ENCODE measurements at regions not wholly inside any gene's neighbourhood (a gene's known extent, or its start where the extent isn't known, plus 50 kb on each side); places are given as distances from the start of the nearest gene placed in this dataset.
"Not testable (repeated sequence)": the region's sequence is repeated elsewhere in the genome, so short reads cannot be mapped to it uniquely, and the experiment has no call there.

- no peak overlapping the region for H3K4me3 ChIP-seq (ENCODE audit: low read depth, low read length)
- TF ChIP-seq CTCF (IDR thresholded peaks at IDR 0.05; ENCODE audit: low read depth, low read length), result no peak
- H3K27ac ChIP-seq, result no peak overlapping the region
- DNase-seq, result no peak
- H3K36me3 ChIP-seq, result no peaks in the 10 kb centered on the region
- no peaks in the 10 kb centered on the region for H3K27me3 ChIP-seq (ENCODE audit: insufficient read depth, low read depth, severe bottlenecking)
- H3K9me3 ChIP-seq (ENCODE audit: severe bottlenecking), result no peaks in the 10 kb centered on the region
Observed at GRCh38 chr2:180692322-180692721, 288.1 kb upstream of the UBE2E3 start.

- not testable (repeated sequence) for H3K27ac ChIP-seq; H3K9me3 ChIP-seq (ENCODE audit: severe bottlenecking); DNase-seq; H3K36me3 ChIP-seq; H3K27me3 ChIP-seq (ENCODE audit: insufficient read depth, low read depth, severe bottlenecking); H3K4me3 ChIP-seq (ENCODE audit: low read depth, low read length)
Observed at GRCh38 chr2:180691855-180692223, 288.6 kb upstream of the UBE2E3 start.

DNA sequence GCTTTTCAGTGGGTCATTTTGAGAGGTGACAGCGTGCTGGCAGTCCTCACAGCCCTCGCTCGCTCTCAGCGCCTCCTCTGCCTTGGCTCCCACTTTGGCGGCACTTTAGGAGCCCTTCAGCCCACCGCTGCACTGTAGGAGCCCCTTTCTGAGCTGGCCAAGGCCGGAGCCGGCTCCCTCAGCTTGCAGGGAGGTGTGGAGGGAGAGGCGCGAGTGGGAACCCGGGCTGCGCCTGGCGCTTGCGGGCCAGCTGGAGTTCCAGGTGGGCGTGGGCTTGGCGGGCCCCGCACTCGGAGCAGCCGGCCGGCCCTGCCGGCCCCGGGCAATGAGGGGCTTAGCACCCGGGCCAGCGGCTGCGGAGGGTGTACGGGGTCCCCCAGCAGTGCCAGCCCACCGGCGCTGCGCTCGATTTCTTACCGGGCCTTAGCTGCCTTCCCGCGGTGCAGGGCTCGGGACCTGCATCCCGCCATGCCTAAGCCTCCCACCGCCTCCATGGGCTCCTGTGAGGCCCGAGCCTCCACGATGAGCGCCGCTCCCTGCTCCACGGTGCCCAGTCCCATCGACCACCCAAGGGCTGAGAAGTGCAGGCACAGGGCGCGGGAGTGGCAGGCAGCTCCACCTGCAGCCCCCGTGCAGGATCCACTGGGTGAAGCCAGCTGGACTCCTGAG is 289.1 kb upstream of the UBE2E3 start:
- not testable (repeated sequence) for H3K27ac ChIP-seq; H3K4me3 ChIP-seq (ENCODE audit: low read depth, low read length); H3K9me3 ChIP-seq (ENCODE audit: severe bottlenecking); DNase-seq; H3K36me3 ChIP-seq; H3K27me3 ChIP-seq (ENCODE audit: insufficient read depth, low read depth, severe bottlenecking)

GRCh38 chr2:180690611-180691010 is 289.8 kb upstream of the UBE2E3 start:
- DNase-seq, result no peak
- no peak overlapping the region for H3K4me3 ChIP-seq (ENCODE audit: low read depth, low read length)
- no peaks in the 10 kb centered on the region for H3K27me3 ChIP-seq (ENCODE audit: insufficient read depth, low read depth, severe bottlenecking)
- no peaks in the 10 kb centered on the region for H3K9me3 ChIP-seq (ENCODE audit: severe bottlenecking)
- no peak for TF ChIP-seq CTCF (IDR thresholded peaks at IDR 0.05; ENCODE audit: low read depth, low read length)
- H3K36me3 ChIP-seq, result no peaks in the 10 kb centered on the region
- H3K27ac ChIP-seq, result no peak overlapping the region

DNA sequence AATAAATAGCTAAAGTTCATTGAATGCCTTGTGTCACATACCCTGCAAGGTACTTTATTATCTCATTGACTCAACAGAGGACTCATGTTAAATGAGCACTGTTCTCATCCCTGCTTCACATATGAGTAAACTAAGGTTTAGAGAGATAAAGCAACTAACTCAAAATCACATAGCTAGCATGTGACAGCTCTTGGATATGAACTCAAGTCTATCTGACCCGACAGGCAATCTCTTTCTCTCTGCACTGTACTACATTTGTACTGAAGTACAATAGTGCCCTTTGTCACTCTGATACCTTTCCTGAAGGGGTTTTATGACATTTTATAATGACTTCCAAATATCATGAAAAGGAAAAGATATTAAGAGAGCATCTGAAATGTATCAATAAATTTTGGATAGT is 297.5 kb upstream of the UBE2E3 start:
- Histone ChIP-seq H3K9me3 (ENCODE audit: severe bottlenecking) (no peaks in the 10 kb centered on the region), H3K36me3 (no peaks in the 10 kb centered on the region)
- TF ChIP-seq CTCF (IDR thresholded peaks at IDR 0.05; ENCODE audit: low read depth, low read length), result no peak

DNA sequence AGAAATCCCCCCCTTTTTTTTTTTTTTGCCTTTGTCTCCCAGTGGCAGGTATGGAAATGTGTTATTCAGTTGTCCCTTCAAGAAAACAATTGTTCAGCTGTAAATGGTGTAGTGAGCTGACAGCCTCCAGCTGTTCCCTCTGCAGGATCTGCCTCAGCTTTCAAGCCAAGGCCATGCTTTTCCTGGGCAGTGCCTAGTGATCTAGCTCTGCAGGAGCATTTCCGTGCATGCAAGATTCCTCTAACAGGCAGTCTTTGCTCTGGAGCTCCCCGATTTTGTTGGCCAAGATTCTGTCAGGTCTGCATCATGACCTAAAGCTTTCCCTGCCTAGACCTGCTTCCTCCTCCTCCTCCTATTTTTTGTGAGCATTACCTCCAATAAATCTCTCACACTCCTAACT is 300.7 kb upstream of the UBE2E3 start:
- Histone ChIP-seq H3K36me3 (no peaks in the 10 kb centered on the region), H3K27me3 (ENCODE audit: insufficient read depth, low read depth, severe bottlenecking) (no peaks in the 10 kb centered on the region), H3K9me3 (ENCODE audit: severe bottlenecking) (no peaks in the 10 kb centered on the region), H3K27ac (no peak overlapping the region), H3K4me3 (ENCODE audit: low read depth, low read length) (no peak overlapping the region)
- no peak for TF ChIP-seq CTCF (IDR thresholded peaks at IDR 0.05; ENCODE audit: low read depth, low read length)
- DNase-seq, result no peak

More for the DNA sequence above, 297.5 kb upstream of the UBE2E3 start:
- no peak overlapping the region for H3K27ac ChIP-seq
- H3K4me3 ChIP-seq (ENCODE audit: low read depth, low read length), result no peak overlapping the region
- H3K27me3 ChIP-seq (ENCODE audit: insufficient read depth, low read depth, severe bottlenecking), result no peaks in the 10 kb centered on the region
- DNase-seq, result no peak

DNA sequence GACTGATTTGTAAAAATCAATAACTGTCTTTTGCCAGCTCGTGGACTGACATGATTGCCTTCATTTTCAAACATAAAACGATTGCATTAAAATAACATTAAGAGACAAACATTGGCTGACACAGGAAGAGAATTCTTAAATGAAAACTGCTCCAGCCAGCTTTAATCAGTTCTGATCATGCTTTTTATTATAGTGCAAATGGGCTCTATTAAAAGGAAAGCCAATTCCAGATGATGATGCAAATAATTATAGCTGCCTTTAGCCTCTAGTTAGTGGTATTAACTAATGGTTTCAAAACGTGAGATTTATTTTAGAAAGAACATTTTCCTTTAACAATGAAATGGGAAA is 301.8 kb upstream of the UBE2E3 start:
- H3K27me3 ChIP-seq (ENCODE audit: insufficient read depth, low read depth, severe bottlenecking), result no peaks in the 10 kb centered on the region
- no peak overlapping the region for H3K4me3 ChIP-seq (ENCODE audit: low read depth, low read length)
- H3K9me3 ChIP-seq (ENCODE audit: severe bottlenecking), result no peaks in the 10 kb centered on the region
- no peak for DNase-seq
- H3K27ac ChIP-seq, result no peak overlapping the region
- no peaks in the 10 kb centered on the region for H3K36me3 ChIP-seq
- no peak for TF ChIP-seq CTCF (IDR thresholded peaks at IDR 0.05; ENCODE audit: low read depth, low read length)

All from WERI-Rb-1 (cell line).